HG02943 (cell line): ENCODE measurements at regions not wholly inside any gene's neighbourhood (a gene's known extent, or its start where the extent isn't known, plus 50 kb on each side); places are given as distances from the start of the nearest gene placed in this dataset.
"Not testable (repeated sequence)": the region's sequence is repeated elsewhere in the genome, so short reads cannot be mapped to it uniquely, and the experiment has no call there.

Experiments used
- ATAC-seq: cut with Tn5 transposase; IDR thresholded peaks from one replicate; pipeline ENCODE4 v1.9.1; 2021; ENCODE audit warnings: mild to moderate bottlenecking, low read depth, moderate library complexity; ENCODE audit not compliant: unreplicated experiment

GRCh38 chr12:131615326-131616042 is 95.4 kb upstream of the SFSWAP start:
- ATAC-seq: no peak

- no peak for ATAC-seq
Observed at GRCh38 chr12:131616043-131616700, 94.7 kb upstream of the SFSWAP start.

GRCh38 chr12:131616738-131617137 is 94.2 kb upstream of the SFSWAP start:
- no peak for ATAC-seq

- no peak for ATAC-seq
Observed at GRCh38 chr12:131617179-131617578, 93.7 kb upstream of the SFSWAP start.

- no peak for ATAC-seq
Observed at GRCh38 chr12:131617596-131618302, 93.1 kb upstream of the SFSWAP start.

- no peak for ATAC-seq
Observed at GRCh38 chr12:131618303-131618658, 92.6 kb upstream of the SFSWAP start.

GRCh38 chr12:131618701-131619100 is 92.2 kb upstream of the SFSWAP start:
- ATAC-seq: no peak

- ATAC-seq: no peak
Observed at GRCh38 chr12:131619106-131619642, 91.7 kb upstream of the SFSWAP start.

GRCh38 chr12:131619736-131620506 is 91.0 kb upstream of the SFSWAP start:
- ATAC-seq: no peak

GRCh38 chr12:131620520-131620919 is 90.4 kb upstream of the SFSWAP start:
- no peak for ATAC-seq

- no peak for ATAC-seq
Observed at GRCh38 chr12:131620946-131621681, 89.8 kb upstream of the SFSWAP start.

- no peak for ATAC-seq
Observed at GRCh38 chr12:131621701-131622421, 89.0 kb upstream of the SFSWAP start.

- ATAC-seq: no peak
Observed at GRCh38 chr12:131622422-131622955, 88.4 kb upstream of the SFSWAP start.

GRCh38 chr12:131623404-131624368 is 87.2 kb upstream of the SFSWAP start:
- not testable (repeated sequence) for ATAC-seq

- not testable (repeated sequence) for ATAC-seq
Observed at GRCh38 chr12:131624369-131624739, 86.5 kb upstream of the SFSWAP start.

GRCh38 chr12:131624756-131625501 is 86.0 kb upstream of the SFSWAP start:
- not testable (repeated sequence) for ATAC-seq
